NB4 (cell line): ENCODE measurements at regions not wholly inside any gene's neighbourhood (a gene's known extent, or its start where the extent isn't known, plus 50 kb on each side); places are given as distances from the start of the nearest gene placed in this dataset.

Source experiments
- DNase-seq: peaks from one replicate; pipeline ENCODE4 v3.0.0; 2010; ENCODE audit warnings: low read depth
- H3K4me3 ChIP-seq: one replicate; pipeline ENCODE4 v1.5.1; 2011; ENCODE audit warnings: mild to moderate bottlenecking, low read depth, low read length, moderate library complexity
- CTCF ChIP-seq: IDR thresholded peaks from one replicate; pipeline ENCODE4 v1.5.1; 2012; ENCODE audit warnings: low read depth, low read length
- MAX ChIP-seq: IDR thresholded peaks from 2 replicates; pipeline ENCODE4 v1.6.1; 2011; ENCODE audit warnings: low read depth, low read length
- MYC ChIP-seq: IDR thresholded peaks from 2 replicates; pipeline ENCODE4 v1.6.1; 2011; ENCODE audit warnings: low read depth, low read length
- POLR2A ChIP-seq: IDR thresholded peaks from 2 replicates; pipeline ENCODE4 v1.6.1; 2011; ENCODE audit warnings: mild to moderate bottlenecking; ENCODE audit not compliant: insufficient read length; ENCODE audit errors: extremely low read depth

- TF ChIP-seq MAX (no peak), POLR2A (no peak), MYC (no peak), CTCF (no peak)
- no peak overlapping the region for H3K4me3 ChIP-seq
- DNase-seq = no peak
These were observed 57.4 kb upstream of the DDR1 start for GRCh38 chr6:30826961-30827342.

- TF ChIP-seq MYC (no peak), POLR2A (no peak), MAX (no peak), CTCF (no peak)
- no peak overlapping the region for H3K4me3 ChIP-seq
- DNase-seq = no peak
These were observed 59.6 kb upstream of the DDR1 start for GRCh38 chr6:30824698-30825097.

GRCh38 chr6:30823534-30823865 is 60.8 kb upstream of the DDR1 start:
- no peak for DNase-seq
- no peak overlapping the region for H3K4me3 ChIP-seq
- TF ChIP-seq MYC (no peak), MAX (no peak), POLR2A (no peak), CTCF (no peak)

- TF ChIP-seq POLR2A (no peak), CTCF (peak; percentile 52)
These were observed 62.2 kb upstream of the DDR1 start for GRCh38 chr6:30821862-30822784.

GRCh38 chr6:30820193-30820592 is 64.1 kb upstream of the DDR1 start:
- DNase-seq = no peak
- H3K4me3 ChIP-seq = no peak overlapping the region
- TF ChIP-seq CTCF (no peak), POLR2A (no peak), MAX (no peak), MYC (no peak)

More at GRCh38 chr6:30821862-30822784, 62.2 kb upstream of the DDR1 start:
- no peak overlapping the region for H3K4me3 ChIP-seq
- peak; percentile 51 for DNase-seq
